Nephron (organoid): ENCODE measurements at regions not wholly inside any gene's neighbourhood (a gene's known extent, or its start where the extent isn't known, plus 50 kb on each side); places are given as distances from the start of the nearest gene placed in this dataset.
A peak's percentile ranks its signal among the peaks of the same experiment; 100 is the strongest.

Experiments used
- H3K27ac Mint-ChIP-seq, 3 experiments: 2 replicates each; pipeline ENCODE4 v1.8.0; 2020; ENCODE audit warnings: mixed read lengths in 3 of 3, mild to moderate bottlenecking in 2 of 3, moderate library complexity in 1 of 3
- H3K27me3 Mint-ChIP-seq: 2 replicates; pipeline ENCODE4 v1.8.0; 2021; ENCODE audit warnings: low read depth, mild to moderate bottlenecking, moderate library complexity, mixed read lengths
- H3K36me3 Mint-ChIP-seq: 2 replicates; pipeline ENCODE4 v1.8.0; 2020; ENCODE audit warnings: low read depth, mixed read lengths
- H3K4me1 Mint-ChIP-seq: 2 replicates; pipeline ENCODE4 v1.8.0; 2020; ENCODE audit warnings: mixed read lengths
- H3K4me3 Mint-ChIP-seq, 3 experiments: 2 replicates each; pipeline ENCODE4 v1.8.0; 2020; ENCODE audit warnings: mild to moderate bottlenecking in 3 of 3, mixed read lengths in 3 of 3, moderate library complexity in 2 of 3
- H3K9me3 Mint-ChIP-seq: 2 replicates; pipeline ENCODE4 v1.8.0; 2020; ENCODE audit warnings: mixed read lengths
- TF ChIP-seq, protein P1 (sequence below), 3 experiments: fragments of 200-600 bp; sonication (generic); IDR thresholded peaks; one replicate each; pipeline ENCODE4 v1.5.0; 2021; ENCODE audit warnings: antibody characterized with exemption in 3 of 3; ENCODE audit not compliant: unreplicated experiment in 3 of 3

DNA sequence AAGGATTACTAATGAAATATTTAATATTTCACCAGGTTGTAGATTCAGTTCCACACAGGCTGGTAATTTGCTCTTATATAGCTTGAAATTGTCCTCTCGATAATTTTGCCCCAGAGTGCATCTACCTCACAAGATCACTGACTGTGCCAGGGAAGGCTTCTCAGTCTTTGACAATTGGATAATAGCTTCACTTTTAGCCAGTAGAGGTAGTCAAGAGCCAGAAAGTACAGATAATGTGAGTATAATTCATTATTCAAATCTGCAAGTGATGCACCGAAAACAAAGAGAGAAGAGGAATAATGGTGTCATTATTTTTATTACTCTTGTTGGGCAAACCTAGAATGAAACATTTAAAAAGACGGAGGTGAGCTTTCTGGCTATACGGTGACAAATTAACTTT, 292.8 kb downstream of the EN1 start:
- no peaks in the 10 kb centered on the region for H3K36me3 Mint-ChIP-seq
- H3K27me3 Mint-ChIP-seq, result no peaks in the 10 kb centered on the region
- no peaks in the 10 kb centered on the region for H3K9me3 Mint-ChIP-seq
- TF ChIP-seq, protein P1, sequence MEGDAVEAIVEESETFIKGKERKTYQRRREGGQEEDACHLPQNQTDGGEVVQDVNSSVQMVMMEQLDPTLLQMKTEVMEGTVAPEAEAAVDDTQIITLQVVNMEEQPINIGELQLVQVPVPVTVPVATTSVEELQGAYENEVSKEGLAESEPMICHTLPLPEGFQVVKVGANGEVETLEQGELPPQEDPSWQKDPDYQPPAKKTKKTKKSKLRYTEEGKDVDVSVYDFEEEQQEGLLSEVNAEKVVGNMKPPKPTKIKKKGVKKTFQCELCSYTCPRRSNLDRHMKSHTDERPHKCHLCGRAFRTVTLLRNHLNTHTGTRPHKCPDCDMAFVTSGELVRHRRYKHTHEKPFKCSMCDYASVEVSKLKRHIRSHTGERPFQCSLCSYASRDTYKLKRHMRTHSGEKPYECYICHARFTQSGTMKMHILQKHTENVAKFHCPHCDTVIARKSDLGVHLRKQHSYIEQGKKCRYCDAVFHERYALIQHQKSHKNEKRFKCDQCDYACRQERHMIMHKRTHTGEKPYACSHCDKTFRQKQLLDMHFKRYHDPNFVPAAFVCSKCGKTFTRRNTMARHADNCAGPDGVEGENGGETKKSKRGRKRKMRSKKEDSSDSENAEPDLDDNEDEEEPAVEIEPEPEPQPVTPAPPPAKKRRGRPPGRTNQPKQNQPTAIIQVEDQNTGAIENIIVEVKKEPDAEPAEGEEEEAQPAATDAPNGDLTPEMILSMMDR (IDR thresholded peaks at IDR 0.05; ENCODE audit: unreplicated experiment in 3 of 3), result peak in 2 of 3 experiments; percentile 14 to 17
- H3K4me3 Mint-ChIP-seq, result no peak overlapping the region
- H3K4me1 Mint-ChIP-seq, result no peaks in the 10 kb centered on the region
- no peak overlapping the region for H3K27ac Mint-ChIP-seq

DNA sequence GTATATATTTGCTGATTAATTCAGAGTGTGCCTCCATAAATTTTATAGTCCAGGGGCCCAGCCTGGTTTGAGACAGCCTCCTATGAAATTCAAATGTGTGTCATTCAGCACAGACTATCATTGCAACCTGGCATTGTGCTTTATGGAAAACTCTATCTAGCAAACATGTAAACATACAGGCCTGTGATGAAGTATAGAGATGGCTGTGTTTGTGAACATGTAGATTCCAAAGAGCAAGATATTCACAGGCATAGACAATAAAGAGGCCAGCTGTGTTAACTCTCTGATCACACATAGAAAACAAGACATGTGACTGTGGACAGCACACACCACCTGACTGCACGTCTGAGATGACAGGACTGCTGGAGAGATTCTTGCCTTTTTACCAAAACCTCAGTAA, 297.9 kb downstream of the EN1 start:
- H3K27me3 Mint-ChIP-seq, result no peaks in the 10 kb centered on the region
- peaks cover 12% of the 10 kb centered on the region for H3K4me1 Mint-ChIP-seq
- no peaks in the 10 kb centered on the region for H3K9me3 Mint-ChIP-seq
- H3K4me3 Mint-ChIP-seq, result no peak overlapping the region
- TF ChIP-seq, protein P1 (IDR thresholded peaks at IDR 0.05; ENCODE audit: unreplicated experiment in 3 of 3), result no peak
- H3K36me3 Mint-ChIP-seq, result no peaks in the 10 kb centered on the region
- H3K27ac Mint-ChIP-seq, result no peak overlapping the region

GRCh38 chr2:118548880-118549488, 298.5 kb downstream of the EN1 start:
- H3K9me3 Mint-ChIP-seq, result no peaks in the 10 kb centered on the region
- H3K36me3 Mint-ChIP-seq, result no peaks in the 10 kb centered on the region
- TF ChIP-seq, protein P1 (IDR thresholded peaks at IDR 0.05; ENCODE audit: unreplicated experiment in 3 of 3), result no peak
- peaks cover 3% of the 10 kb centered on the region for H3K27me3 Mint-ChIP-seq
- peaks cover 12% of the 10 kb centered on the region for H3K4me1 Mint-ChIP-seq
- no peak overlapping the region for H3K27ac Mint-ChIP-seq
- H3K4me3 Mint-ChIP-seq, result no peak overlapping the region

- Mint-ChIP-seq H3K27me3 (peaks cover 13% of the 10 kb centered on the region), H3K4me3 (no peak overlapping the region), H3K27ac (no peak overlapping the region), H3K4me1 (no peaks in the 10 kb centered on the region), H3K36me3 (peaks cover 3% of the 10 kb centered on the region), H3K9me3 (peaks cover 5% of the 10 kb centered on the region)
- TF ChIP-seq, protein P1 (IDR thresholded peaks at IDR 0.05; ENCODE audit: unreplicated experiment in 3 of 3), result peak; percentile 20 to 24 (median 20)
These were observed 308.2 kb downstream of the EN1 start for GRCh38 chr2:118539290-118539689.

DNA sequence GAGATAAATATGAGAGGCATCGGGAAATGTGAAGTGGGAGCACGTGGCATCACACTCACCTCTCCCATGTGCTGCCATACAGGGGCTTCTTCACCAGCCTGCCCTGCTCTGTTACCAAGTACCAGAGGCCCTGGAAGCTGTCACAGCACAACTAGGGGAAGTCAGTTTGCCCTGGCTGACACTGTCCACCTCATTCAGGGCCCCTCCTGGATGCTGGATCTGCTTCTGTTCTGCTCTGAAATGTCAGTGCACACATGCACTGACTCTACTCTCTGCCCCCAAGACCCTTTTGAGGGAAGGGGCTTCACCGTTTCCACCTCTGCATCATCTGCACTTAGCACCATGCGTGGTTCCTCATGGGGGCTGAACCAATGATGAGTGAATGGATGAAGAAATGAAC, 311.1 kb downstream of the EN1 start:
- Mint-ChIP-seq H3K27ac (no peak overlapping the region), H3K9me3 (no peaks in the 10 kb centered on the region), H3K4me1 (no peaks in the 10 kb centered on the region), H3K4me3 (no peak overlapping the region), H3K36me3 (no peaks in the 10 kb centered on the region), H3K27me3 (peaks cover 8% of the 10 kb centered on the region)
- TF ChIP-seq, protein P1 (IDR thresholded peaks at IDR 0.05; ENCODE audit: unreplicated experiment in 3 of 3), result no peak

DNA sequence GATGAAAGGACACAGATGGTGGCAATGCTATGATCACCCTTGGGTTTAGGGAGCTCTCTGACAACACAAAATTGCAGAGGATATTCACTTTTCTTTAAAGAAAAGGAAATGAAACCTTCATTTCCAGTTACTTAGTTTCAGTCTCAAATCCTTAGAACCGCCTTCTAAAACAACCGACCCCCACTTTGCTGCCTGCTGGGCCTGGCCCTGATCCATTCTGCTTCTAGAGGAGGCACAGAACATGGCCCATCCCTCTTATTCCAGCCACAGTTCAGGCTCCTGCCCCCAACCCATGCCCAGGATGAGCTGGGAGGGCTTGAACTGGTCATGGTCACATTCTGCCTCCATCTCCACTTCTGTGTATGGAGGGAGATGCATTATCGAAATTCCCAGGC, 311.6 kb downstream of the EN1 start:
- H3K9me3 Mint-ChIP-seq, result no peaks in the 10 kb centered on the region
- H3K36me3 Mint-ChIP-seq, result no peaks in the 10 kb centered on the region
- no peaks in the 10 kb centered on the region for H3K4me1 Mint-ChIP-seq
- TF ChIP-seq, protein P1 (IDR thresholded peaks at IDR 0.05; ENCODE audit: unreplicated experiment in 3 of 3), result no peak
- no peak overlapping the region for H3K27ac Mint-ChIP-seq
- peaks cover 8% of the 10 kb centered on the region for H3K27me3 Mint-ChIP-seq
- H3K4me3 Mint-ChIP-seq, result no peak overlapping the region
